D341Med (cell line): ENCODE measurements at regions not wholly inside any gene's neighbourhood (a gene's known extent, or its start where the extent isn't known, plus 50 kb on each side); places are given as distances from the start of the nearest gene placed in this dataset.

Experiments
- DNase-seq: peaks from one replicate; pipeline ENCODE4 v3.0.0; 2012; ENCODE audit warnings: low spot score

DNA sequence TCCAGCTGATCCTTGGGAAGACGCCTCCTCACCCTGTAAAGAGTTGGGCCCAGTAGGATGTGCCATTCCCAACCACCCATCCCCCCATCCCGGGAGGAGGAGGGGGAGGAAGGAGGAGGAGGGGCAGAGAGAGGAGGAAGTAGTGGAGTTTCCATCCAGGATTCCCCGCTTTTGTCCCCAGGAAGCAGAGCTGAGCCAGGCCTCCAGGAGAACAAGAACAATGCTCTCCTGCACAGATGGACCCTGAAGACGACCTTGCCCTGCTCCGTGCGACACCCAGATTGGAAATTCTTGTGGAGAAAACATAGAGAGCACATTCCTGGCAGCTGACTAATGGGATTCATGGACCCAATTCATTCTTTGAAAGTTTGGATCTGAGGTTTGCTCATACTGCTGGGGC, 132.3 kb upstream of the CRY1 start:
- no peak for DNase-seq

DNA sequence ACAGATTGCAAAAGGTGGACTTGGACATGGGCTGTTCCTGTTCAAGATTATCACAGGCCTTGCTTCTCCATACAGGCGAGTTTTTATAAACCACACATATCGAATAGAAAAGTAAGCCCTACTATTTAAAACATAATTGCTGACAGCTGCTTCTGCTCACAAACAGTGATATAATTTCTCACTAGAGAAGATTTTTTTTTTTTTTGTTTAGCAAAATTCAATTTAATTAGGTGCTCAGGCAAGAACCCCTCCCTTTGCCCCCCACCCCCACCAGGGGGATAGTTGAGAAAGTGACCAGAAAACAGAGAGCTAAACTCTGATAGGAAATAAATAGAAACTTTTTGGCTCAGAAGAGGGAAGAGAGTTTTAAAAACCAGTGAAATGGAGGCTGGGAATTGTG, 132.8 kb upstream of the CRY1 start:
- DNase-seq: no peak

DNA sequence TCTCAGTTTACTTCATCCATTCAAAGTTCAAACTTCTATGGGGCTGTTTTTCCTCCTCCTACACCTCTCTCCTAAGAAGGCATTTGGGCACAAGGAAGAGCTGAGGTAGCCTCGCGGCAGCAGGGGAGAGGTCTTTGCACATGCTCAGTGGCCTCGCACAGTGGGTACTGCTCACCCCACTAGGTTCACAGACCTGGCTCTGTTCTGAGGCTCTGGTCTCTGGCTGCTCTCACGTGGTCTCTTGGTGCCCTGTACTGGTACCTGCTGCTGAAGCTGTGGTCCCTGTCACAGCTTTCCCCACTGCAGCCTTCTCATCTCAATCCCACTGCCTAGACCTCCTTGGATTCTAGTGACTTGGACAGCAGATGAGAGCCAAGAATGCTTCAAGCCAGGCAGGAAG, 134.7 kb upstream of the CRY1 start:
- no peak for DNase-seq

DNA sequence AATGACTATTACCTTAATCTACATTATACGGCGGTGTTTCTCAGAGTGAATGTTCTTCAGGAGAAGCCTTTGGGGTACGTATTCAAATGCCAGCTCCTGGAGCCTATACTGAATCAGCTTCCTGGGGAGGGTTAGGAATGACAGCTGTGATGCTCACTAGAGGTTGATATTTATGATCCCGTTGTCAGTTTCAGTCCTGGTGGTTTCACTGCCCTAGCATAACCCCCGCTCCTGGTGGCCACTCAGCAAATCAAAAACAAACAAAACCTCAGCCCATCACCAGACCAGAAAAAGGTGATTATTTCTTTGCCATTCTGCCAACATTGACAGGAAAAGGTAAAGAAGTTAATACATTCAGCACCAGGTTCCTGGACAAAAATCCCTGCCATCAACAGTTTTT, 136.5 kb upstream of the CRY1 start:
- DNase-seq: no peak

DNA sequence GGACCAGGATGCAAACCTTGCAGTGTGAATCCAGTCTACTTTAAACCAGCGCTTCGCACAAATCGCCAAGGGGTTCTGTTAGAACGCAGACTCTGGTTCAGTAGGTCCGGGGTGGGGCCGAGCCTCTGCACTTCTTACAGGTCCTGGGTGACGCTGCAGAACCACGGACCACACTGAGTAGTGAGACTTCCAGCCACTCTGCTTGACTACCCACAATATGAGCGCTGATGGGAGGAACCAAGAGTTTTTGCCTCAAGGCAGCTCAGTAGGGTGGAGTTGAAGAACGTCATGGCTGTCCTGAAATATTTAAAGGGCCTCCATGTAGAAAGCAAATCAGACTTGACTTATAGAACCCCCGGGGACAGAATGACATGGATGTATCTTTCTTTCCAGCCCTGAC, 138.0 kb upstream of the CRY1 start:
- no peak for DNase-seq

DNA sequence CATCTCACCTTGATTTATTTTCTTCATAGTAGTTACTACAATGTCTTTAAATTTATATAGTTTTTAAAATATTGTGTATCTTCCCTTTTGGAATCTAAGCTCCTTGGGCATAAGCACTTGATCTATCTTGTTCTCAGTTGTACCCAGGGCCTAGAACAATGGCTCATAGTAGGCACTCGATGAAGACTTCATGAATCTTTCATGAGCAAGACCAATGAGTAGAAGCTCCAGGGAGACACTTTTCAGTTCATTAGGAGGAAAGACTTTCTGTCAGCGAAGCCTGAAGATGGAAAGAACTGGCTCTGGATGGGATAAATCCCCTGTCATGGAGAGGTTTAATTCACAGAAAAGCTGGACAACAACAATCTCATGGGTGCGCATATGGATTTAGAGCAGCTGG, 140.2 kb upstream of the CRY1 start:
- DNase-seq: no peak

DNA sequence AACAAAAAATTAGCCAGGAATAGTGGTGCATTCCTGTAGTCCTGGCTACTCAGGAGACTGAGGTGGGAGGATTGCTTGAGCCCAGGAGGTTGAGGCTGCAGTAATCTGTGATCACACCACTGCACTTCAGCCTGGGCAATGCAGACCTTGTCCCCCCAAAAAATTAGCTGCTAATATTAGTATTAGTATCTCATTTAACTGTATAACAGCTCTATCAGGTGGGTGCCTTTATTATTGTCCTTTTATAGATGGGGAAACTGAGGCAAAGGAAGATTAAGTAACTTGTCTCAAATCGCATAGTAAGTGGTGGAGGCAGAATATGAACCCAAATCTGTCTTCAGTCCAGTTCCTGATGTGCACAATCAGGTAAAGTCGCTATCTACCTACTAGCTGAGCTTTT, 142.3 kb upstream of the CRY1 start:
- DNase-seq: no peak

DNA sequence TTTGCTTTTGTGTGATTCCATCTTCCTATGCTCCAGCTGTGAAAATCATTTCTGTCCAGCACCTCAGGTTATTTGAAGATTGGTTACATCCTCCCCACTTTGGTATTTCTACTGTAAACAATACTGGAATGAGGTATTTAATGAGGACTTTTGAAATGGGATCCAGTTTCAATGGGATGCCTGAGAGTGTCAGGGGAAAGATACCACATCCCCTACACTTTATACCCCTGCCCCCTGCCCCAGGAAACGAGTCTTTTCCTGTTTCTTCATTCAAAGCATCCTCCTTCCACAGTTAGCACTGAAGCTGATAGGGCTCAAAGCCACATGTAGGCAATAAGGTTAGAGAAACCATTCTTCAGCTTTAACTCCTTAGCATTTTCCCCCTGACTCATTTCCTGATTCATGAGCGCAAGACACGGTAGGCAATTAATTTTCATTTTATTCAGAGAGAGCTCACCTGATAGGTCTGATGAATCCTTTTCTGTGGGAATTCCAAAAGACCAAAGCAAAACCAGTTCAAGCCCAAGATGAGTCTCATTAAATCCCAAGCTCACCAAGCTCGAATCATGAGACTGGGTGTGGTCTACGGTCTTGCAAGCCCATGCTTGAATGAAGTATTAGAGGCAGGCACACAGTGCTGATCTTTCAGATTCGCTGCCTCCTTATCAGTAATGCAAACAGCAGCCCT, 143.6 kb upstream of the CRY1 start:
- no peak for DNase-seq

DNA sequence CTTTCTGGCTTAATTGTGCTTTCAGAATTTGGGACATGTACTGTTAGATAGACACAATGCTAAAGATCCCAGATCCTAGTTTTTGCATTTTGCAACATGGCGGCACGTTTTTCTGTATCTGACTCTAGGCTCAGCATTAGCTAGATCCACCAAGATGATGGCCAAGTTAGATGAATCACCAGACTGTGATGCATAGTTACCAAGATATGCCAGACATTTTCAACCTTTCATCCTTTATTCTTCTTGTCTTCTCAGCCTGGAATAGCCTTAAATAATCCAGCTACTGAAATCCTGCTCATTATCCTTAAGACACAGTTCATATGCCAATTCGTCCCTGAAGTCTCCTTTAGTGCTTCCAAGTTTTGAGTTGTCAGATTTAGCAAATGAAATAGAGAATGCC, 144.9 kb upstream of the CRY1 start:
- no peak for DNase-seq

DNA sequence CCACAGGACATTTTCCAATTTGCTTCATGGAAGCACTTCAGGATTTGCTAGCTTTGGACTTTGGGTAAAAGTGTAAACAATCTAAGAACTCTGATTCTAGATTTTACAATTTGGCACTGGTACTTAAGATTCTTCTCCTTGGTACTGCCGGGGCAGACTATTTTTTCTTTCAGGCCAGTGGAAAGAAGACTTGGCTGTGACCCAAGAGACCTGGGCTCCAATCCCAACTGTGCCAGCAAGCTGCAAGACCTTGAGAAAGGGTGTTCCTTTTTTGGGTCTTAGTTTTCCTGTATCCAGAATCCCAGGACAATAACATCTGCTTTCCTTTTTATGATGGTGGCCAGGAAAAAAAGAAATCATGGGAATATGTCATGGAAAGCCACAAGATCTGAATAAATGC, 148.1 kb upstream of the CRY1 start:
- DNase-seq: no peak

DNA sequence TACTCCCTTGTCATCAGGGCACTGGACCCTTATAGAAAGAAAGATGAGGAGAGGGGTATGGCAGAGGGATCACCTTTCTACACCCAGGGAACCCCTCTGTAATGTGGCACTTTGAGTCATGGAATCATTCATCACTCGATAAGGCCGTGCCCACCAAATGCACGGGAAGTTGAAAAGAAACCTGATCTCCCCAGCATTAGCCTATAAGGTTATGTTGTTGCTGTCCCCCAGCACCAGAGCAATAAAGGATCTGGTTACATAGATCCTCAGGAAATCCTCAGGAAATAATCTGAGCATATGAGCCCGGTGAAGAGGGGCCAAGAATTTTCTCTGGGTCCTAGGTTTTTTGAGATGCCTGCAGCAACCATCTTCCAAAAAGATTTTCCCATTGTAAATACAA, 148.8 kb upstream of the CRY1 start:
- no peak for DNase-seq

DNA sequence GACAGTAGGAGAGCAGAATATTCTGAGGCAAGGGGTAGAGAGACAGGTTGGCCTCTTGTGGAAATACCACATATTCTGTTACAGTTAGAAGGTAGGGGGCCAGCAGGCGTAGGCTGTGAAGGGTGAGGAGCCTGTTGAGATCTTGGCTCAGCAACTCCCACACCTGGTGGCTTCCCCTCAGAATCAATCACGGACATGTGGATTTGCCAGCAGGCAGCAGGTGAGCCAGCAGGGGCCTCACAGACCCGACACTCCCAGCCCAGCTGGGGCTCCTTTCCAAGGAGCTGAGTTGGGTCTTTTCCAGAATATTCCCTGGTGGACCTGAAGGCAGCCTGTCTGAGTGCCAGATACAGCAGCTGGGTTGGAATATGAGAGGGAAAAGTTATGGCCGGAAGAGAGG, 150.0 kb upstream of the CRY1 start:
- DNase-seq: no peak

DNA sequence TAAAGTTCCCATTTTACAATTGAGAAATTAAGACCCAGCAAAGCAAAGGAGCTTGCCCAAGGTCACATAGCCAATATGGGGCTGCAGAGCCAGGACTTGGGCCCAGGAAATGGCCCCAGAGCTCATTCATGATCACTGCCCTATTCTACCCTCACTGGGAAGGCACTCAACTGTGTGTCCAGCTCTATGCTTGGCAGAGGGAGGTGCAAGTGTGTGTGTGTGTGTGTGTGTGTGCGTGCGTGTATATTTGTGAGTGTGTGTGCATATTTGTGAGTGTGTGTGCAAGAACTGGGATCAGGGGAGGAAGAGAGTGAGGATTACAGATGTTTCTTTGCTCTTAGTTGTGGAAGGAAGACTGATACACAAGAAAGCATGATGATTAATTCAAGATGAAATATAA, 151.2 kb upstream of the CRY1 start:
- no peak for DNase-seq

DNA sequence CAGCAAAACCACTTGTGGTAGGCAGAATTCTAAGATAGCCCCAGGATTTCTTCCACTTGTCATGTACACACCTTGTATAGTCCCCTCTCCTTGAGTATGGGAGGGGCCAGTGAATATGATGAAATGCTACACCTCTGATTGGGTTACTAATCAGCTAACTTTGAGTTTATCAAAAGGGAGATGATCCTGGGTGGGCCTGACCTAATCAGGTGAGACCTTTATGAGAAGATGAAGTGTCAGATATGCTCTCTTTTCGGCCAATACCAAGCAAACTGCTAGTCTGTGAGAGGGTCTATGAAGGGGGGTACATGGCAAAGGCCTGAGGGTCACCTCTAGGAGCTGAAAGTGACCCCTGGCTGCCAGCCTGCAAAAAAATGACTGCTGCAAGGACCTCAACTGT, 154.3 kb upstream of the CRY1 start:
- no peak for DNase-seq

DNA sequence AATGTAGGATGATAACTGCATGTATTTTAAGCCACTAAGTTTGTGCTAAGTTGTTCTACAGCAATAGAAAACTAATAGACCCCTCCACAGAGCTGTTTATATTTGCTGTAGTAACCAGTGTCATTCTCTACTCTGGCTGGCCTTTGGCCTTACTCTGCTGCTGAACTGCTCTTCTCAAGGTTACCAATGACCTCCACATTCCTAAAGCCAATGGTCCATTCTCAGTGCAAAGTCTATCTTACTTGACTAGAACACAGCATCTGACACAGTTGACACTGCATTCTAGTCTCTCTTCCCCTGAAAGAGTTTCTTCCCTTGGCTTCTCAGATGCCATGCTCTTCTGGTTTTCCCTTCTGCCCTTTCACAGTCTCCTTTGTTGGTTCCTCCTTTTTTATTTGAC, 154.8 kb upstream of the CRY1 start:
- no peak for DNase-seq

DNA sequence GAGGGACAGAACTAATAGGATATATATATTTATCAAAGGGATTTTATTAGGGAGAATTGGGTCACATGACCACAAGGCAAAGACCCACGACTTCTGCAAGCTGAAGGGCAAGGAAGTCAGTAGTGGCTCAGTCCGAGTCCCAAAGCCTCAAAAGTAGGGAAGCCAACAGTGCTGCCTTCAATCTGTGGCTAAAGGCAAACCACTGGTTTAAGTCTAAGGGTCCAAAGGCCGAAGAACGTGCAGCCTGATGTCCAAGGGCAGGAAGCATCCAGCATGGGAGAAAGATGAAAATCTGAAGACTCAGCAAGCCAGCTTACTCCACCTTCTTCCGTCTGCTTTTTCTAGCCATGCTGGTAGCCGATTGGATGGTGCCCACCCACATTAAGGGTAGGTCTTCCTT, 157.9 kb upstream of the CRY1 start:
- DNase-seq: no peak

DNA sequence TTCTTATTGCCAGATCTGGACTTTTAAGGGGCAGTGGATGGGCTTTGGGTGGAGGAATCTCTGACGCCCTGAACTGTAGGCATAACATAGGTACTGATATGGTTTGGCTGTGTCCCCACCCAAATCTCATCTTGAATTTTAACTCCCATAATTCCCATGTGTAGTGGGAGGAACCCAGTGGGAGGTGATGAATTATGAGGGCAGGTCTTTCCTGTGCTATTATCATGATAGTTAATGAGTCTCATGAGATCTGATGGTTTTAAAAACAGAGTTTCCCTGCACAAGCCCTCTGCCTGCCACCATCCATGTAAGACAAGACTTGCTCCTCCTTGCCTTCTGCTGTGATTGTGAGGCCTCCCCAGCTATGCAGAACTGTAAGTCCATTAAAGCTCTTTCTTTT, 160.0 kb upstream of the CRY1 start:
- no peak for DNase-seq

DNA sequence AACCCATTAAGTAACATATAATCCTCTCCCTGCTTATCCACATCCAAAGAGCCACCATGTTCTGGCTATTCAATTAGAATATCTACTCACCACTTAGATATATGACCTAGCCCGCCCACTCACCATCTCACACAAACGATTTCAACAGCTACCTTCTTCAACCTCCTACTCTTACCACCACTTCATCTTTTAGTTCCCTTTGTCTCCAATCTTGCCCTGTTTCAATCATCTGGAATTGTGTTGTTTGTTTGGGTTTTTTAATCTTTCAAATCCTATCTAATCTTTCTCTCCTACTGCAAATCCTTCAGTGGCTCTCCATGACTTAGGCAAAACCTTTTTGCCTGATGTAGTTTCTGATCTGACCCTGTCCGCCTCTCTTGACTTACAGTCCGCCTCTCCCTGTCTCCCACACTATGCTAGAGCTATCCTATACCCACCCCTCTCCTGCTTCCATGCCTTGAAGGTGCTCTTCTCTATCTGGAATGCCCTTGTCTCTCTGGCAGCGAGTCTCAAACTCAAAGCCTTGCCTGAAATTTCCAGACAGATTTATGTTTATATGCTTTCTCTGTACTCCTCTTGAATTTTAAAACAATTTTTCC, 161.0 kb upstream of the CRY1 start:
- no peak for DNase-seq

DNA sequence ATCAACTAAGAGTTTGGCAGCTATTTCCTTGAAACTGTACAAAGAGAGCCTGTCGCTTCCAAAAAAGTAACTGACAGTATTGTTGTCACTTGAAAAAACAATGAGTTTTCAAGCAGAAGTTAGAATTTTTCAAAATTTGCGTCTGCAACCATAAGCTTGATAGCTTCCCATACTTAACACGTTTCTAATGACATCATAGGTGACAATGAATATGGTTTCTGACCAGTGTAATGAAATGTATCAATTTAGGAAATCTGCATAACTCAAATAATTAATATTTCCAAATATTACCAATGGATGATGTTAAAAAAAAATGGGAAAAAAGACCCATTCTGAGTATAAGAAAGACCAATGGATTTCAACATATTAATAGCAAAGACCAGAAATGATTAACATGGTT, 165.4 kb upstream of the CRY1 start:
- DNase-seq: no peak

DNA sequence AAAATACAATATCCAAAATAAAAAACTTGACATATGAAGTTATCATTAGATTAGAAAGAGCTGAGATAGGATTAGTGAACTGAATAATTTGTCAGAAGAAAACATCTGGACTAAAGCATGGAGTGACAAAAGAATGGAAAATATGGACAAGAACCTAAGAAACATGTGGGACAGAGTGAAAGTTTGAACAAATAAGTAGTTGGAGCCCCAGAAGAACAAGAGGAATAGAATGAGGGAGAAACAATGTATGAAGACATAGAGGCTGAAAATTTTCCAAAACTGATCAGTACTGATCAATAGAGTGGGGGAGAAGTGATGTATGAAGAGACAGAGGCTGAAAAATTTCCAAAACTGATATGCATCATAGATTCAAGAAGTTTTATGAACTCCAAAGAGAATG, 170.6 kb upstream of the CRY1 start:
- no peak for DNase-seq

DNA sequence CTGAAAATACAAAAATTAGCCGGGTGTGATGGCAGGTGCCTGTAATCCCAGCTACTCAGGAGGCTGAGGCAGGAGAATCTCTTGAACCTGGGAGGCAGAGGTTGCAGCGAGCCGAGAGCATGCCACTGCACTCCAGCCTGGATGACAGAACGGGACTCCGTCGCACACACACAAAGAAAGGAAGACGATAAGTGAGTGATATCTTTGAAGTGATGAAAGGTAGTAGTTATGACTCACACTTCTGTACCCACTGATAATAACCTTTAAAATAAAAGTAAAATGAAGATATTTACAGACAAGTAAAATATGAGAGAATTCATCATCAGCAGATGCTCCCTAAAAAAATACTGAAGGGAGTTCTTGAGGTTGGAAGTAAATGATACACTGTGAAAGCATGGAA, 171.3 kb upstream of the CRY1 start:
- DNase-seq: no peak

DNA sequence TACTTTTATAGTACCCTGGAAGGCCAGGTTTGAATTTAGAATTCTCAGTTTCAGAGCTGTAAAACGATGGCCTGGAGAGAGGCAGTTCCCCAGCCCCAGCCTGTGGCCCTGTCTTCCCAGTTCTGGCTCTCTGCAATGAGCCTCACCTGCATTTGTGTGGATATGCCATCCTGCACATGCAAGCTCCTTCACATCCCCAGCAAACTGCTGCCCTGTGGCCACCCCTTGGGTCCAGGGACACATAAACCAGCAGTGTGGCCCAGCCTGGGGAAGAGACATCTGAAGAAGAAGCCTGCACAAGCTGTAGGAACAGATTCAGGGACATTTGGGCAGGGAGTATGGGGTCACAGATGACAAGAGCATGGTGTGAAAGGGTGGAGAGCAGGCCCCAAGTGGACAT, 174.3 kb upstream of the CRY1 start:
- DNase-seq: no peak

DNA sequence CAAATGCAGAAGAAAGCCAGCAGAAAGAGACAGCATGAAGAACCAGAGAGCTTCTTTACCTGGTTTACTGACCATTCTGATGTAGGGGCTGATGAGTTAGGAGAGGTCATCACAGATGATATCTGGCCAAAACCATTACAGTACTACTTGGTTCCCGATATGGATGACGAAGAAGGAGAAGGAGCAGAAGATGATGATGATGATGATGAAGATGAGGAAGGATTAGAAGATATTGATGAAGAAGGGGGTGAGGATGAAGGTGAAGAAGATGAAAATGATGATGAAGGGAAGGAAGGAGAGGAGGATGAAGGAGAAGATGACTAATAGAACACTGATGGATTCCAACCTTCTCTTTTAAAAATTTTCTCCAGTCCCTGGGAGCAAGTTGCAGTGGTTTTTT, 178.2 kb upstream of the CRY1 start:
- no peak for DNase-seq

DNA sequence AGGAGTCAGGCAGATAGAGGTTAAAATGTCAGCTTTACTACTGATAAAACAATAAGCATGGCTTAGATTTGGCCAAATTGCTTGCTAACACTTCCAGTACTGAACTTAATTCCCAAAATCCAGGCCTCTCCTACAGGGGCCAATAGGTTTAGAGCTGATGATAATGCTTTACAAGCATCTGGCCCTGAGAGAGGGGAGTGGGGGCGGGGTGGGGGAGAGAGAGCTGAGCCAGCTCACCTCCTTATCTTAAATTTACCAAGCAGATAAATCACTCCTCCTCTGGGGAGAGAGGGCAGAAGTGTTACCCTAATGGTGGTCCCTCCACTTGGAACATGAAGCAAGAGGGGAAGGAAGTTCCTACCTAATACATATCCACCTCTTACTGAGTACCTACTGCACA, 182.2 kb upstream of the CRY1 start:
- DNase-seq: no peak

DNA sequence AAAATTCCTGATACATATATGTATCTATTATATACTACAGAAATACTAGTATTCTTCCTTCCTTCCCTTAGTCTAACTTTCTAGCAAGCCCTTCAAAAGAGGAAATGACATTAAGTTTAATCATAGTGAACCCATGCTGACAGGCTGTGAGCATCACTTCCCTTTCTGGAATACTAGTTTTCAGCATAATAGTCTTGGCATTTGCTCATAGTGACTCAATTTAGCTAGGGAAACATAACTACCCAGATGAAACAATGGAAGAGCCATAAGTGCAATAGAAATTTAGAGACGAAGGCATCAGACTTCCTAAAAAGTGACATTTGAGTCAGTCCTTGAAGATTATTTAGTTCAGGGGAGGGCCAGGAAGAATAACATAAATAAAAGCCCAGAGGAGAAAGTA, 184.5 kb upstream of the CRY1 start:
- DNase-seq: no peak
